Neuronal stem cell (in vitro differentiated cells): ENCODE measurements at regions not wholly inside any gene's neighbourhood (a gene's known extent, or its start where the extent isn't known, plus 50 kb on each side); places are given as distances from the start of the nearest gene placed in this dataset.

Experiments used
- DNase-seq: peaks from one replicate; pipeline ENCODE4 v3.0.0-alpha.2; 2013; ENCODE audit warnings: low spot score
- H2AFZ ChIP-seq: one replicate; pipeline ENCODE4 v1.6.1; 2013; ENCODE audit warnings: mild to moderate bottlenecking, low read length, inconsistent platforms
- H2AK5ac ChIP-seq: 2 replicates; pipeline ENCODE4 v1.6.1; 2013; ENCODE audit warnings: low read depth, mild to moderate bottlenecking, inconsistent platforms, low read length, moderate library complexity, mixed read lengths
- H2BK120ac ChIP-seq: 2 replicates; pipeline ENCODE4 v1.6.1; 2013; ENCODE audit warnings: low read depth, mild to moderate bottlenecking, inconsistent platforms, low read length, moderate library complexity, mixed read lengths
- H2BK12ac ChIP-seq: one replicate; pipeline ENCODE4 v1.6.1; 2013; ENCODE audit warnings: low read length, inconsistent platforms
- H2BK15ac ChIP-seq: 2 replicates; pipeline ENCODE4 v1.6.1; 2013; ENCODE audit warnings: mild to moderate bottlenecking, low read length, inconsistent platforms, mixed read lengths
- H2BK5ac ChIP-seq: one replicate; pipeline ENCODE4 v1.6.1; 2013; ENCODE audit warnings: inconsistent platforms, mild to moderate bottlenecking, low read length, moderate library complexity
- H3K14ac ChIP-seq: one replicate; pipeline ENCODE4 v1.6.1; 2013; ENCODE audit warnings: low read length, inconsistent platforms
- H3K18ac ChIP-seq: 2 replicates; pipeline ENCODE4 v1.6.1; 2013; ENCODE audit warnings: low read length, inconsistent platforms
- H3K23ac ChIP-seq: 2 replicates; pipeline ENCODE4 v1.6.1; 2013; ENCODE audit warnings: low read depth, mild to moderate bottlenecking, mixed read lengths, low read length, inconsistent platforms; ENCODE audit not compliant: poor library complexity
- H3K27ac ChIP-seq: replicated peaks from 3 replicates; pipeline ENCODE4 v1.5.1; 2013; ENCODE audit warnings: low read length, inconsistent platforms
- H3K27me3 ChIP-seq, 3 experiments: 2 replicates each; pipeline ENCODE4 v1.6.1; 2013; ENCODE audit warnings: low read length in 3 of 3, mild to moderate bottlenecking in 2 of 3, inconsistent platforms in 1 of 3, low read depth in 1 of 3, mixed read lengths in 1 of 3, moderate library complexity in 1 of 3; ENCODE audit not compliant: control insufficient read depth in 3 of 3, insufficient read depth in 3 of 3
- H3K36me3 ChIP-seq, 2 donors: replicated peaks in 1 of 2; 2 replicates each; pipeline ENCODE4 v1.6.1; 2013; ENCODE audit warnings: low read length in 2 of 2; ENCODE audit not compliant: control insufficient read depth in 2 of 2, insufficient read depth in 2 of 2
- H3K4ac ChIP-seq: 2 replicates; pipeline ENCODE4 v1.6.1; 2013; ENCODE audit warnings: inconsistent platforms, mild to moderate bottlenecking, low read length, moderate library complexity
- H3K4me1 ChIP-seq, 2 donors: 1 replicate in 1 of 2; 2 replicates in 1 of 2; pipeline ENCODE4 v1.6.1; 2013; ENCODE audit warnings: low read length in 2 of 2, low read depth in 1 of 2; ENCODE audit not compliant: control insufficient read depth in 2 of 2, insufficient read depth in 1 of 2
- H3K4me2 ChIP-seq: one replicate; pipeline ENCODE4 v1.6.1; 2013; ENCODE audit warnings: mild to moderate bottlenecking, low read length, inconsistent platforms; ENCODE audit not compliant: insufficient read depth, poor library complexity, severe bottlenecking
- H3K4me3 ChIP-seq, 2 donors: 2 replicates each; pipeline ENCODE4 v1.5.1; 2013; ENCODE audit warnings: low read length in 2 of 2, mild to moderate bottlenecking in 2 of 2, inconsistent platforms in 1 of 2, moderate library complexity in 1 of 2
- H3K79me1 ChIP-seq: one replicate; pipeline ENCODE4 v1.6.1; 2013; ENCODE audit warnings: low read depth, mild to moderate bottlenecking, inconsistent platforms, low read length, moderate library complexity
- H3K9ac ChIP-seq: one replicate; pipeline ENCODE4 v1.6.1; 2013; ENCODE audit warnings: mild to moderate bottlenecking, low read depth, low read length, inconsistent platforms; ENCODE audit not compliant: poor library complexity
- H3K9me3 ChIP-seq, 2 donors: replicated peaks in 1 of 2; 2 replicates each; pipeline versions ENCODE3 to v1.6.1; 2013; ENCODE audit warnings: low read length in 2 of 2, mild to moderate bottlenecking in 2 of 2, inconsistent platforms in 1 of 2, low read depth in 1 of 2, mixed read lengths in 1 of 2, moderate library complexity in 1 of 2; ENCODE audit not compliant: control insufficient read depth in 2 of 2, insufficient read depth in 1 of 2
- H4K8ac ChIP-seq: one replicate; pipeline ENCODE4 v1.6.1; 2013; ENCODE audit warnings: low read depth, mild to moderate bottlenecking, inconsistent platforms, low read length, moderate library complexity
- H4K91ac ChIP-seq: one replicate; pipeline ENCODE4 v1.6.1; 2013; ENCODE audit warnings: low read length, low read depth, mild to moderate bottlenecking, inconsistent platforms; ENCODE audit not compliant: poor library complexity
- WGBS, 2 donors: extraction: QIAGEN DNeasy Blood & Tissue Kit; methylation state at CpG; one replicate each; pipeline ENCODE4 v1.1.7; 2013; ENCODE audit warnings: missing lambda C conversion rate in 2 of 2, mixed read lengths in 1 of 2; ENCODE audit not compliant: insufficient read length in 2 of 2, insufficient replicate concordance in 1 of 2; ENCODE audit errors: extremely low coverage in 2 of 2; 5-methylcytosine and 5-hydroxymethylcytosine counted together

DNA sequence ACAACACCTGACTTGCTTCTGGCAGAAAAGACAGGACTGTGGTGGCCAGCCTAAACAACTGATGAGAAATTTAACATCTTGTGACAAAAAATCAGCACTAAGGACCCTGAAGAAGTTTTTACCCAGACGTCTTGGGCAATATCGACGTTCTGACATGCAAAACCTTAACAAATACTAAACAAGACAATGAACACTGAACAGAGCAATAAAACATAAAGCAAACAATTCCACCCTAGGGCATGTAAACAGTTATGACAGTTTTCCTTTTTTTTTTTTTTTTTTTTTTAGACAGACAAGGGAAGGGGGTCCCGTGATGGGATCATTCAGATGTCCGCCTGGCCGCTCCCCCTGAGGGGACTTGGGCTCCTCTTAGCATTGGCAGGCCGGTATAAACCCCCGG is 738.0 kb downstream of the SI start:
- no CpG with 5 or more reads among the region's 8 CpGs for WGBS, 2 donors
- Histone ChIP-seq H3K18ac (no peak overlapping the region), H4K91ac (no peak overlapping the region), H3K9me3 (peaks cover 0 to 1% of the 10 kb centered on the region in 2 donors), H3K36me3 (no peaks in the 10 kb centered on the region), H3K79me1 (no peaks in the 10 kb centered on the region), H3K14ac (no peak overlapping the region), H3K4me2 (no peak overlapping the region), H3K27ac (no peak overlapping the region), H3K27me3 (no peaks in the 10 kb centered on the region), H2BK15ac (no peak overlapping the region), H3K4ac (no peak overlapping the region), H3K4me3 (no peak overlapping the region), H3K23ac (no peak overlapping the region), H2BK120ac (no peak overlapping the region), H2BK12ac (no peak overlapping the region), H4K8ac (no peak overlapping the region), H3K9ac (no peak overlapping the region), H3K4me1 (peaks cover 0 to 2% of the 10 kb centered on the region in 2 donors), H2AFZ (no peak overlapping the region), H2BK5ac (no peak overlapping the region), H2AK5ac (no peak overlapping the region)
- DNase-seq, result no peak

DNA sequence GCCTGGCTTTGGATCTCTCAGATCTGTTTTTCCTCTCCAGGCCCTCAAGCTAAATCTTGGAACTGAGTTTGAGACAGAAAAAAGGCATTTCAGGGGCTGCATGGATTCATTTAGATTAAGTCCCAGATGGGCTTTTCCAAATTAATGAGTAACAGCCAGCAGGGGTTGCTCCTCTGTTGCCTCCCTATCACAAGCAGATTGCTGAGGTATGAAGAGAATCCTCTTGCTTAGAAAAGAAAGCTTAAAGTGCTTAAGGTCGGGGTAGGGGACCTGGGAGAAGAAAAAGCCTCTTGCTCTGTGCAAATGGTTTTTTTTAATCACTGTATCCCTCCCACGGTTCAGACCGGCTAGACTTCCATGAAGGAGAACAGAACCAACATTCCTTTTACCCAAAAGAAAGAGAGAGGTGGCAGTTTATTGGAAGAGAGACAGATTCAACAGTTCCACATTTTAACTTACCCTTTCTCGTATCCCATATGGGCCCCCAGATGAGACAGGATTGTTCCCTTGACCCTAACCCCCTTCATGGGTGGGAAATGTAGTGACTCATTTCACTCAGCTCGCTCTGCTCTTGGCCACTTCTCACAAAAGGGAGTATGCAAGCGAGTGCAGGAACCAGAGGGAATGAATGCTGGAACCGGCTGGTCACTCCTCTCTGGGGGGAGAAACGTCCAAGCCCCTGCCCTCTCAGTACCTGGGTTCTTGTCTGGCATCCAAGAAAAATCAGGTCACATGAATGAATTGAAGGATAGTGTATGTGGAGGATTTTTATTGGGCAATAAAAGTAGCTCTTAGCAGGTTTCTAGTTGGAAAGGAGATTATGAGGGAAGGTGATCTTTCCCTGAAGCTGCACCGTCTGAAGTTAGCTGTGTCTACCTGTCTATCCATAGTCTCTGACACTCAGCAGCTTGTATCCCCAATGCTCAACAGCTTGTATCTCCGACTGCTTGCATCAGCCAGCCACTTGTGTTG is 745.2 kb downstream of the SI start:
- no peak overlapping the region for H3K4ac ChIP-seq
- no peak overlapping the region for H3K4me2 ChIP-seq
- H2AFZ ChIP-seq, result peak overlapping the region; percentile 79
- peaks cover 0 to 13% of the 10 kb centered on the region in 2 donors for H3K4me1 ChIP-seq
- H2BK5ac ChIP-seq, result no peak overlapping the region
- no peak overlapping the region for H3K14ac ChIP-seq
- peak overlapping the region; percentile 36 for H3K18ac ChIP-seq
- no peak overlapping the region for H4K8ac ChIP-seq
- DNase-seq, result peak; percentile 46
- H2BK15ac ChIP-seq, result no peak overlapping the region
- no peak overlapping the region for H3K23ac ChIP-seq
- H3K9me3 ChIP-seq, result no peaks in the 10 kb centered on the region
- no peak overlapping the region for H2AK5ac ChIP-seq
- no peaks in the 10 kb centered on the region for H3K27me3 ChIP-seq
- no CpG with 5 or more reads among the region's 10 CpGs for WGBS, 2 donors
- no peak overlapping the region for H2BK120ac ChIP-seq
- no peak overlapping the region for H2BK12ac ChIP-seq
- no peak overlapping the region for H4K91ac ChIP-seq
- H3K79me1 ChIP-seq, result no peaks in the 10 kb centered on the region
- H3K36me3 ChIP-seq, result no peaks in the 10 kb centered on the region
- peak overlapping the region; percentile 81 for H3K27ac ChIP-seq
- H3K4me3 ChIP-seq, result peak overlapping the region in 1 of 2 donors; percentile 9
- H3K9ac ChIP-seq, result no peak overlapping the region

DNA sequence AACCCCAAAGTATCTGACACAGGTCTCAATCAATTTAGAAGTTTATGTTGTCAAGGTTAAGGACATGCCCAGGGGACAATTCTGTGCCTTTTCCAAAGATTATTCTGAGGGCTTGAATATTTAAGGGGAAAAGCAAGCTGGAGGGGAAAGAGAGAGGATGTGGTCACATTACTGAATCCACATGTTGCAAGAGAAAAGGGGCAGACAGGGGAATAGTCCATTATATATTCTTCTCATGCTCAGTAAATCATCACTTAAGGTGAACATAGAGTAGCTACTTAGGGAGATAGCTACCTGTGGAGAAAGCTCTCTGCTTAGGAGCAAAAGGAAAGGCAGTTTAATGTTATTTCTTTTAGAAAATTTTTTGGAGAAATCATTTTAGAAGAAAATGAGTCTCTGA is 751.6 kb downstream of the SI start:
- DNase-seq, result no peak
- Histone ChIP-seq H2AK5ac (no peak overlapping the region), H3K4me2 (no peak overlapping the region), H3K4me1 (peaks cover 0 to 1% of the 10 kb centered on the region in 2 donors), H3K9ac (no peak overlapping the region), H2BK15ac (no peak overlapping the region), H2BK12ac (no peak overlapping the region), H3K36me3 (no peaks in the 10 kb centered on the region), H4K8ac (no peak overlapping the region), H3K27me3 (no peaks in the 10 kb centered on the region), H4K91ac (no peak overlapping the region), H3K9me3 (no peaks in the 10 kb centered on the region), H3K23ac (no peak overlapping the region), H3K27ac (no peak overlapping the region), H2AFZ (no peak overlapping the region), H3K18ac (no peak overlapping the region), H3K4me3 (no peak overlapping the region), H2BK120ac (no peak overlapping the region), H3K4ac (no peak overlapping the region), H3K14ac (no peak overlapping the region), H2BK5ac (no peak overlapping the region), H3K79me1 (no peaks in the 10 kb centered on the region)

DNA sequence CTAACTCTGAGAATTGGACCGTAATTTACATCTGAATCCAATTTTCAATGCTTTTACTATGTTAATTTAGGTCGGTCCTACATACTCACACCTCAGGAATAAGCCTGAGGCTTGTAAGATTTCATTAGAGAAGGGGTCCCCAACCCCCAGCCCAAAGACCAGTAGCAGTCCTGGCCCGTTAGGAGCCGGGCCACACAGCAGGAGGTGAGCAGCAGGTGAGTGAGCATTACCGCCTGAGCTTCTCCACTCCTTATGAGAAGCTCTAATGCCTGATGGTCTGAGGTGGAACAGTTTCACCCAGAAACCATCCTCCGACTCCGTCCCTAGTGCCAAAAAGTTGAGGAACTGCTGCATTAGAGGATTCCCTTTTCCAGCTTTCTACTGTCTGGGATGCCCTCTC is 757.3 kb downstream of the SI start:
- no peak overlapping the region for H3K27ac ChIP-seq
- H2AFZ ChIP-seq, result no peak overlapping the region
- no peaks in the 10 kb centered on the region for H3K36me3 ChIP-seq

More for the DNA sequence above, 757.3 kb downstream of the SI start:
- H3K4me3 ChIP-seq, result no peak overlapping the region
- no peak overlapping the region for H3K9ac ChIP-seq
- no peak overlapping the region for H2BK15ac ChIP-seq
- H4K91ac ChIP-seq, result no peak overlapping the region
- no peak for DNase-seq
- no peaks in the 10 kb centered on the region for H3K79me1 ChIP-seq
- H3K9me3 ChIP-seq, result no peaks in the 10 kb centered on the region
- no peaks in the 10 kb centered on the region for H3K27me3 ChIP-seq
- H4K8ac ChIP-seq, result no peak overlapping the region
- no peak overlapping the region for H3K4me2 ChIP-seq
- H2BK12ac ChIP-seq, result no peak overlapping the region
- no peak overlapping the region for H3K23ac ChIP-seq
- H2AK5ac ChIP-seq, result no peak overlapping the region
- H3K4ac ChIP-seq, result no peak overlapping the region
- no peak overlapping the region for H2BK120ac ChIP-seq
- no peak overlapping the region for H2BK5ac ChIP-seq
- H3K4me1 ChIP-seq, result no peaks in the 10 kb centered on the region
- no CpG with 5 or more reads among the region's 7 CpGs for WGBS, 2 donors
- no peak overlapping the region for H3K18ac ChIP-seq
- H3K14ac ChIP-seq, result no peak overlapping the region
